ENCODE measurements at regions not wholly inside any gene's neighbourhood (a gene's known extent, or its start where the extent isn't known, plus 50 kb on each side); places are given as distances from the start of the nearest gene placed in this dataset.

- TF ChIP-seq PRDM4 (tag by site-specific recombination; IDR thresholded peaks at IDR 0.05) (no peak), BCL6B (tag by site-specific recombination; IDR thresholded peaks at IDR 0.05) (no peak), MYNN (tag by site-specific recombination; IDR thresholded peaks at IDR 0.05; ENCODE audit: borderline replicate concordance) (no peak)
- TF ChIP-seq, protein P1, sequence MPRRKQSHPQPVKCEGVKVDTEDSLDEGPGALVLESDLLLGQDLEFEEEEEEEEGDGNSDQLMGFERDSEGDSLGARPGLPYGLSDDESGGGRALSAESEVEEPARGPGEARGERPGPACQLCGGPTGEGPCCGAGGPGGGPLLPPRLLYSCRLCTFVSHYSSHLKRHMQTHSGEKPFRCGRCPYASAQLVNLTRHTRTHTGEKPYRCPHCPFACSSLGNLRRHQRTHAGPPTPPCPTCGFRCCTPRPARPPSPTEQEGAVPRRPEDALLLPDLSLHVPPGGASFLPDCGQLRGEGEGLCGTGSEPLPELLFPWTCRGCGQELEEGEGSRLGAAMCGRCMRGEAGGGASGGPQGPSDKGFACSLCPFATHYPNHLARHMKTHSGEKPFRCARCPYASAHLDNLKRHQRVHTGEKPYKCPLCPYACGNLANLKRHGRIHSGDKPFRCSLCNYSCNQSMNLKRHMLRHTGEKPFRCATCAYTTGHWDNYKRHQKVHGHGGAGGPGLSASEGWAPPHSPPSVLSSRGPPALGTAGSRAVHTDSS (tag by site-specific recombination; IDR thresholded peaks at IDR 0.05), result no peak
Observed at GRCh38 chr13:73412933-73413332, 354.1 kb downstream of the KLF5 start (continued).

DNA sequence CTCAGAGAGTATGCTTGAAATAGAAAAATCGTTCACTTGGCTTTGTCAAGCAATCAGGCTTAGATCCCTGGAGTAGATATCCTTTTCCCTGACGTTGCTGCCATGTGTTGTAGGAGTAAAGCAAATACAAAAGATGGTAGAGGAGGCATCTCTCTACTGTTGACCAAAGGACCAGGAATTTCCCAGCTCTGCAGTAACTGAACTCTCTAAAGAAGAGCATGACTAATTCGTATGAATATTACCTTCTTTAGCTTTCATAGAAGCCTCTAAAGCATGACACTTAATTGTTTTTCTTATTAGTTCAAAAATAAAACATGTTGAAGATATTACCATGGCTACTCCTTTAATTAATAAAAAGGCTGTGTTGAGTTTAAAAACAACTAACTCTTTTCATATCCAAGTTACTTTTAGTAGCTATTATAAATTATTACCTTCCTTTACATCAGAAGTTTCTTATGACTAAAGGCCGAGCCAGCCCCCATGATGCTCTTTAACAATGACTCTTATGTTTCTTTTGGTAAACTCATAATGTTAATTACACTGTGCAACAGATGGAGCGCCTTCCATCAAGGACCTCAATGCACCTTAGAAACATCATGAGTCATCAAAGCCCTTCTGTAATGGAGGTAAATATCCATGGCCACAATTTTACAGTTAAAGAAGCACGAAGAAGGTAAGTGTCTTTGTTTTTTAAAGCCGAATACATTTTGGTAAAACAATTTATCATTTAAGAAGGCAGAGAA is 352.4 kb downstream of the KLF5 start:
- H3K27ac ChIP-seq (ENCODE audit: extremely low read depth, low read depth, low read length), result no peak overlapping the region
- H3K4me1 ChIP-seq (ENCODE audit: control insufficient read depth, insufficient read depth, low read length), result no peaks in the 10 kb centered on the region
- CTCF ChIA-PET, result interaction anchor here (0.7 kb wide), 1 partner anchor 17 kb away, joined by 3 read pairs; no protein-coding TSS in a partner anchor
- POLR2A ChIA-PET, result no interaction called here
- no peaks in the 10 kb centered on the region for H3K36me3 ChIP-seq (ENCODE audit: control insufficient read depth in 2 of 2, insufficient read depth in 1 of 2, low read length in 2 of 2)
- no peaks in the 10 kb centered on the region for H3K9me3 ChIP-seq (ENCODE audit: control insufficient read depth, insufficient read depth, low read depth, low read length)
- H3K4me3 ChIP-seq (ENCODE audit: low read depth, low read length), result no peak overlapping the region
- TF ChIP-seq ZNF350 (tag by site-specific recombination; IDR thresholded peaks at IDR 0.05) (no peak), ZNF76 (tag by site-specific recombination; IDR thresholded peaks at IDR 0.05; ENCODE audit: borderline replicate concordance, low read depth) (no peak), ZNF16 (tag by site-specific recombination; IDR thresholded peaks at IDR 0.05; ENCODE audit: low read depth) (no peak), KLF16 (tag by site-specific recombination; IDR thresholded peaks at IDR 0.05) (no peak), SCRT2 (tag by site-specific recombination; IDR thresholded peaks at IDR 0.05) (peak; percentile 54; the same call in 1 of the 2 replicates)

DNA sequence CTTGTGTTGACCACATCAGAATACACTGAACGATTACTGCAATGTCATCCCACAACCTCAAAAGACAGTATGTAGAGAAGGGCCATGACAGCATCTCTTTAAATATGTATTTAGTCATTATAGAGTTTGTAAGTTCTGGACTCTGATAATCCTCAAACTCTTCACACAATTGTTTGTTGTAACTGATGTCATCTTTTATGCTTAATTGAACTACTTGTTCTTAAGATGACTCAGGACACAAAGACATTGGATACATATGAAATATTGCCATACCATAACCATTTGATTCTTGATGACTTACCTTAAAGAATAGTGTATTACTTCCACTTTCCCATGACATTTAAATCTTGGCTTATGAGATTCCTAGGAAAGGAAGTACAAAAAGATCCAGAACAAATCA is 347.6 kb downstream of the KLF5 start:
- no peak overlapping the region for H3K4me3 ChIP-seq (ENCODE audit: low read depth, low read length)
- ChIA-PET CTCF (interaction anchor here (0.6 kb wide), 1 partner anchor 430 kb away, joined by 5 read pairs; no protein-coding TSS in a partner anchor), POLR2A (no interaction called here)
- no peaks in the 10 kb centered on the region for H3K9me3 ChIP-seq (ENCODE audit: control insufficient read depth, insufficient read depth, low read depth, low read length)
- no peaks in the 10 kb centered on the region for H3K36me3 ChIP-seq (ENCODE audit: control insufficient read depth in 2 of 2, insufficient read depth in 1 of 2, low read length in 2 of 2)
- TF ChIP-seq ZBTB17 (tag by site-specific recombination; IDR thresholded peaks at IDR 0.05) (no peak), ZBTB48 (tag by site-specific recombination; IDR thresholded peaks at IDR 0.05) (no peak), ZNF623 (tag by site-specific recombination; IDR thresholded peaks at IDR 0.05) (no peak), ZBTB1 (tag by site-specific recombination; IDR thresholded peaks at IDR 0.05) (no peak), ZBTB21 (tag by site-specific recombination; IDR thresholded peaks at IDR 0.05) (no peak), ZNF521 (tag by site-specific recombination; IDR thresholded peaks at IDR 0.05) (no peak), GLI2 (tag by site-specific recombination; IDR thresholded peaks at IDR 0.05; ENCODE audit: borderline replicate concordance, low read depth) (no peak), ZNF707 (tag by site-specific recombination; IDR thresholded peaks at IDR 0.05) (no peak), WT1 (tag by site-specific recombination; IDR thresholded peaks at IDR 0.05) (no peak)
- TF ChIP-seq, protein P2, sequence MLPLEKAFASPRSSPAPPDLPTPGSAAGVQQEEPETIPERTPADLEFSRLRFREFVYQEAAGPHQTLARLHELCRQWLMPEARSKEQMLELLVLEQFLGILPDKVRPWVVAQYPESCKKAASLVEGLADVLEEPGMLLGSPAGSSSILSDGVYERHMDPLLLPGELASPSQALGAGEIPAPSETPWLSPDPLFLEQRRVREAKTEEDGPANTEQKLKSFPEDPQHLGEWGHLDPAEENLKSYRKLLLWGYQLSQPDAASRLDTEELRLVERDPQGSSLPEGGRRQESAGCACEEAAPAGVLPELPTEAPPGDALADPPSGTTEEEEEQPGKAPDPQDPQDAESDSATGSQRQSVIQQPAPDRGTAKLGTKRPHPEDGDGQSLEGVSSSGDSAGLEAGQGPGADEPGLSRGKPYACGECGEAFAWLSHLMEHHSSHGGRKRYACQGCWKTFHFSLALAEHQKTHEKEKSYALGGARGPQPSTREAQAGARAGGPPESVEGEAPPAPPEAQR (tag by site-specific recombination; IDR thresholded peaks at IDR 0.05), result no peak
- H3K27ac ChIP-seq (ENCODE audit: extremely low read depth, low read depth, low read length), result no peak overlapping the region
- H3K4me1 ChIP-seq (ENCODE audit: control insufficient read depth, insufficient read depth, low read length), result no peaks in the 10 kb centered on the region

Measured in HEK293 (cell line).